PFSK-1 (cell line): ENCODE measurements at regions not wholly inside any gene's neighbourhood (a gene's known extent, or its start where the extent isn't known, plus 50 kb on each side); places are given as distances from the start of the nearest gene placed in this dataset.

Experiments used
- POLR2AphosphoS5 ChIP-seq: IDR thresholded peaks from 2 replicates; pipeline ENCODE4 v1.6.1; 2012; ENCODE audit warnings: low read depth, mild to moderate bottlenecking, control low read depth, low read length, moderate library complexity
- REST ChIP-seq, 2 experiments: IDR thresholded peaks; 2 replicates each; pipeline versions ENCODE4 v1.6.1 to v1.8.0; 2011 to 2012; ENCODE audit warnings: low read depth in 2 of 2, low read length in 2 of 2, control low read depth in 1 of 2, inconsistent platforms in 1 of 2, mild to moderate bottlenecking in 1 of 2, moderate library complexity in 1 of 2; ENCODE audit not compliant: insufficient read depth in 1 of 2
- TAF1 ChIP-seq: IDR thresholded peaks from 2 replicates; pipeline ENCODE4 v1.6.1; 2012; ENCODE audit warnings: low read length, control low read depth, borderline replicate concordance; ENCODE audit not compliant: insufficient read depth

GRCh38 chr2:177015356-177015923 is 197.2 kb upstream of the HNRNPA3 start:
- TF ChIP-seq POLR2AphosphoS5 (no peak), REST (IDR thresholded peaks at IDR 0.05; ENCODE audit: insufficient read depth in 1 of 2, low read depth in 2 of 2, low read length in 2 of 2) (no peak), TAF1 (no peak)
